GM19099 (cell line): ENCODE measurements at regions not wholly inside any gene's neighbourhood (a gene's known extent, or its start where the extent isn't known, plus 50 kb on each side); places are given as distances from the start of the nearest gene placed in this dataset.

Experiments used
- POLR2A ChIP-seq: IDR thresholded peaks from 3 replicates; pipeline ENCODE4 v1.6.1; 2011; ENCODE audit warnings: low read depth; ENCODE audit not compliant: insufficient read length; ENCODE audit errors: extremely low read depth

DNA sequence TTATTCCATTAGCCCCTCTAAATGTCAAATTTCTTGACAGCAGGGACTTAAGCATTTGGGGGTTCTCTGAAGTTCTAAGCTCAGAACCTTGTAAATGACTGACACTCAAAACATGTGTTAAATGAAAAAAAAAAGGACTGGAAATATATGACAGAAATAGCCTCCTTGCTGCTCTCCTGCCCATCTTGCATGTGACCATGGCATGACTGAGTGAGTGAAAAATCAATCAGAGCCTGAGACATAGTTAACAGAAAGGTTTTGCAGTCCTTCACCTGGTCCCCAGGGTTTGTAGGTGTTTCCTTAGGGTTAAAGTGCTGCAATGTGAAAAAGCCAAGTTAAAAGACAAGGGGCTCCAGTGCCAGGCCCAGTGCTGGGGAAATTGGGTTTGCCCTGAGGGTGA, 168.1 kb downstream of the ZBTB18 start:
- TF ChIP-seq POLR2A = no peak

- no peak for TF ChIP-seq POLR2A
Observed at GRCh38 chr1:244219802-244220201, 168.7 kb downstream of the ZBTB18 start.

DNA sequence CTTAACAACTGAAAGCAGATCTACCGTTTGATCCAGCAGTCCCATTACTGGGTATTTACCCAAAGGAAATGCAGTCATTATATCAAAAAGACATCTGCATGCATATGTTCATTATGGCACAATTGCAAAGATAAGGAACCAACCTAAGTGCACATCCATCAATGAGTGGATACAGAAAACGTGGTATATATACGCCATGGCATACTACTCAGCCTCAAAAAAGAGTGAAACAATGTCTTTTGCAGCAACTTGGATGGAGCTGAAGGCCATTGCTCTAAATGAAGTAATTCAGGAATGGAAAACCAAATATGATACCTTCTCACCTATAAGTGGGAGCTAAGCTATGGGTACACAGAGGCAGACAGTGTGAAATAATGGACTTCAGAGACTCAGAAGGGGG, 169.3 kb downstream of the ZBTB18 start:
- TF ChIP-seq POLR2A = no peak

DNA sequence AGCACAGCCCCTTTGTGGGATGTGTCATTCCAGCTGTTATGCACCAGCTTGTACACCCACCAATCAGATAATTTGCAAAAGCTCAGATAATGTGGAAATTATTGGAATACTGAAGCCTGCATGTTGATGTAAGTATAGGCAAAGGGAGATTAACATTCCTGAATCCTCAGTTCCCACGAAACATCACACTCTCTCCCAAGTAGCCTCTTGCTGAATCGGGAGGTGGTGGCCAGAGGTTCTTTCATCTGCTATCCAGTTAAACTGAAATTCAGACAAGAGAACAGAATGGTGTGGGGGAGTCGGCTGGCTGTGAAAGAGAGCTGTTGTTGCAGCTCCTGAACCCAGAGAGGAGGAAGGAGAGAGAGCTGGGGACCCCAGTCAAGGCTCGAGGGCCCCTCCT, 170.9 kb downstream of the ZBTB18 start:
- TF ChIP-seq POLR2A = no peak

DNA sequence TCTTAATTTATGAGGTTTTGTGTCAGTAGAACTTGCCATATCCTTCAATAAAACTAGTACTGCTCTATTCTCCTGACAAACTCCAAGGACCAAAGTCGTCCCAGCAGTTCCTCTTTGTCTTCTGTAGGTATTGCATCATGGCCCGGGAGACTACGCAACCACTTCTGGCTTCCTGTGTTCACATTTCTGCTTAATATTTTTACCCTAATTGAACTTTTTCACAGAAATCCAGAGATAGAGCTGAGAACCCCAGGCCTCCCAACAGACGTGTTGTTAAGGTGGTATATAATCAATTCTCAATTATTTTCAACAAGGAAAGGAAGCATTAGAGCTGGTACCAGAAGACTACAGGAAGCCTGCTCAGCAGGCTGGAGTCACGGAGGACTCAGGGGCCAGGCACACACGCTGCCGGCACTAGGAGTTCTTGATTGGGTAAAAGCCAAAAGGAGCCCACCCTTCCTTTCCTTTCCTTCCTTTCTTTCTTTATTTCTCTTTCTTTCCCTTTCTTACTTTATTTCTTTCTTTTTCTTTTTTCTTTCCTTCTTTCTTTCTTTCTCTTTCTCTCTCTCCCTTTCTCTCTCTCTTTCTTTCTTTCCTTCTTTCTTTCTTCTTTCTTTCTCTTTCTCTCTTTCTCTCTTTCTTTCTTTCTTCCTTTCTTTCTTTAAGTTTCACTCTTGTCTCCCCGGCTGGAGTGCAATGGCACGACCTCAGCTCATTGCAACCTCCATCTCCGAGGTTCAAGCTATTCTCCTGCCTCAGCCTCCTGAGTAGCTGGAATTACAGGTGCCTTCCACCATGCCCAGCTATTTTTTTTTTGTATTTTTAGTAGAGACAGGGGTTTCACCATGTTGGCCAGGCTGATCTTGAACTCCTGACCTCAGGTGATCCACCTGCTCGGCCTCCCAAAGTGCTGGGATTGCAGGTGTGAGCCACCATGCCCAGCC, 173.7 kb downstream of the ZBTB18 start:
- TF ChIP-seq POLR2A = no peak

DNA sequence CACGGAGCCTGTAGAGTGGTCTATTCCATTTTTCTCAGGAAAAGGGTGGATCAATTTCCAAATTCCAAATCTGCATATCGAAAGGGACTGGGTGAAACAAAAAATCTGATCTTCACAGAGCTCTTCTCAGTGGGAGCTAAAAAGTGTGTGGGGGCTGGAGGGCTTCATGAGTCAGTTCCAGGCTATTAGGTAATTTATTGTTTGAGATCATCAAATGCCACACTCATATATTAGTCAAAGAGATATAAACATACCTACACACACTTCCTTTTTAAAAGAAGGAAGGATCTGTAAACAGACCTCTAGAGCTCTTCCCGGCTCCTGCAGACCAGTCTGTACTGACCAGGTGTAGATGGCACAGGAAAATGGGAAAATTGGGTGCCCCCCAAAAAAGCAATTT, 175.4 kb downstream of the ZBTB18 start:
- TF ChIP-seq POLR2A = no peak

DNA sequence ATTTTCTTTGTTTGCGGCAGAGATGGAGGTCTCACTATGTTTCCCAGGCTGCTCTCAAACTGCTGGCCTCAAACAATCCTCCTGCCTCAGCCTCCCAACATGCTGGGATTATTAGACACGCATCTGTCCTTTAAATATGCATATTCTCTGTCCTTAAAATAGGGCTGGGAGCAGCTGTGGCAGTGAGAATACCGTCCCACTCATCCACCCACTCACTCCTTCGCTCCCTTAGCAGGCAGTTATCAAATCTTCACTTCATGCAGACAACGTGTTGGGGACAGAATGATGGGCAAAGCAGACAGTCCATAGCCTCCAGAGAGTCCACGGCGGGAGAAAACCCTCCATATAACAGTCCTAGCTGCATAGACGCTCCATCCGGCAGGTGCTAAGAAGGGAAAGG, 179.4 kb downstream of the ZBTB18 start:
- TF ChIP-seq POLR2A = no peak

GRCh38 chr1:244231193-244231571, 180.1 kb downstream of the ZBTB18 start:
- TF ChIP-seq POLR2A = no peak

DNA sequence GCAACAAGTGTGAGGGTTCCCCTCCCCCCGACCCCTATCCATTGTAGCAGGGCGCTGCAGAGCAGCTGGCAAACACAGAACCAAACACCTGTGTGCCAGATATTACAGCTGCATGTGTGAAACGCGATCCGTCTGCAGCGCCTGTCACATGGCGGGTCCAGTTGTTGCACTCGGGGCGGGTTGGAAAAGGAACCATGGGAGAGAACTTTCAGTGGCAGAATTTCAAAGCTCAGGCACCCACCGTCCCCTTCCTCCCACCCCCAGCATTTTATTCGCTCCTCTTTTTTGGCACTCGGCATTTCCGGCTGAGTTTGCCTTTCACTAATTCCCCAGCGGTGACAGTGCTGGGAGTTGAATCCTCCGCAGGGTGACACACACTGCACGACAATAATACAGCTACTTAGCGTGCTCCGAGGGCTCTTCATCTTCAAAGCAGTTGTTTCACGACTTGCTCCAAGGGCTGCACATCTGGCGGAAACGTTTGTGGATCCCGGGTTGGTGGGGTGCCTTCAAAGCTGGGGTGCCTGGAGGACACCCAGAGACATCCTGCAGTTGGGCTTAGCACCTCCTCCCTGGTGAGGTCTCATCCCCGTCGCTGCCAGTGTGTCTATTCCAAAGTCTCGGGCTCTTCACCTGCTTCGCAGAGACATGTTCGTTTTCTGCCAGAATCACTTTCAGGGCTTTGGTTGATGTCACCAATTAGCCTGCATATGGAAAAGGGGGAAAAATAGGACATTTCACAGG, 180.7 kb downstream of the ZBTB18 start:
- TF ChIP-seq POLR2A = no peak

DNA sequence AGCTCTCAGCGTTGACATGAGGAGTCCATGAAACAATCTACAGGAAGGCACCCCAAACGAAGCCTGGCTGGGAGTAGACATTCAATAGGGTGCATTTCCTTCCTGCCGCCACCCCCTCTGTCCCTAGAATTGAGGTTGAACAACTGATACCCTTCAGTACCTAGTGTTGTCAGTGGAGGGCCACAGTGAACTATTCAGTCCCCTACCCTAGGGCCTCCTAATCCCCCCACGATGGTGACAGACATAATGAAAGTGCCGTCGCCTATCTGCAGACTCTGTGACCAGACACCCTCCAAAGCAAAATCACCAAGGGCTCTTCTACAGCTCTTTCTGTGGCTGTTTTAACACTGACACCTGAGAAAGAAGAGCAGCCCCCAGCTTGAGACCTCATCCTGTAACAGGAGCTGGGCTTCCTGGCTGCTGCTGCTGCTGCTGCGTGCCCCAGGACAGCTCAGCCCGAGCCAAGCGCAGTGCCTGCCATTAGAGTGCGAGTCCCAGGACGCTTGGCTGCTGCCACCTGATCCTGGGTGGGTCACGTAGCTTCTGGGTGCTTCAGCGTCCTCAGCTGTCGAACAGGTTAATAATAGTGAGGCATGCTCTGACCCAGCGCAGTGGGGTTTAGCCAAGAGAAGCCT, 183.0 kb downstream of the ZBTB18 start:
- TF ChIP-seq POLR2A = no peak

DNA sequence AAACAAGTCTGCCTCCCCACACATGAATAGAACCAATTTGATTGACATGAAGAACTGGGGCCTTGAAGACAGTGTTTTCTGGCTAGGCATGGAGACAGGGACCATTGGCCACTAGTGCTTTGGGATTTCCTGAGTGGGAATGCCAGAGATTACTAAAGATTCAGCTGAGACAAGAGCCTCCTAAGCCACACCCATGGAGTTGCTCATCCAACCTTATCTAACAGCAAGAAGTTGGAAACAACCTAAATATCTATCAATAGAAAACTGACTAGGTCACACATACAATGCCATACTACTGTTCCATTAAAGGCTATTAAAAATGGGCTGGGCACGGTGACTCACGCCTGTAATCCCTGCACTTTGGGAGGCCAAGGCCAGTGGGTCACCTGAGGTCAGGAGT, 184.1 kb downstream of the ZBTB18 start:
- no peak for TF ChIP-seq POLR2A

- no peak for TF ChIP-seq POLR2A
Observed at GRCh38 chr1:244236101-244236500, 185.0 kb downstream of the ZBTB18 start.

GRCh38 chr1:244236721-244237120, 185.6 kb downstream of the ZBTB18 start:
- TF ChIP-seq POLR2A = no peak

DNA sequence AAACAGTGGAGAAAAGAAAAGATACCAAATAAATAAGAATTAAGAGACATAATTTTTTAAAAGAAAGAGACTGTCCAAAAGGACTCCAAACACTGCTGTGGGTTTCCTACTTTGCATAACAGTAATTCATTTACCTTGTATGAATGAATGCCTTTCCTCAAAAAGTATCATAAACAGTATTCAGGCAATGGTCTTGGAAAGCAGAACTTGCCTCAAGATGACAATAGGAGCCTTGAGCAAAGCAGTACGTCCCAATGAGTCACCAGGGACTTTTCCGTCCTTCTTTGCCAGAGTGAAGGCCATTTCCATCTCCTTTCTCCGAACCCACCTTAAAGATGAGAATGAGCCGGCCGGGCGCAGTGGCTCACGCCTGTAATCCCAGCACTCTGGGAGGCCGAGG, 186.4 kb downstream of the ZBTB18 start:
- TF ChIP-seq POLR2A = no peak

DNA sequence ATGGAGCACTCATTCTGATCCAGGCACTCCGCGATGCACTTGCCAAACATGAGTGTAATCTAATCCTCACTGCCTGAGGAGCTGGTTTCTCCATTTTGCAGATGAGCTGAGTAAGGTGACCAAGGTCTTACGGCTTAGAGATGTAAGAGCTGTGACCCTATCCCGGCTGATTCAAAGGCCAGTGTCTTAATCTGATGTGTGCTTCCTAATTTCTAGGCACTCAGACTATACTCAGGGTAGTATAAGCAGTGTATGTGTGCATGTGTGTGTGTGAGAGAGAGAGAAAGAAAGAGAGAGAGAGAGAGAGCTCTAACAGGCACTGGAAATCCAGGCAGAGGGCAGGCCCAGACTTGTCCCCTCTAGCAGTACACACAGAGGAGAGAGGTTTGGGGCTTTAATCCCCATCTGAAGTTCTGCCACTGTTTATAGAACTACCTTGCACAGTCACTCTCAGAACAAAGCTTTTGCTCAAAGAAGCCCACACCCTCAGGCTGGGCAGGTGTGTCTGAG, 188.2 kb downstream of the ZBTB18 start:
- TF ChIP-seq POLR2A = no peak

DNA sequence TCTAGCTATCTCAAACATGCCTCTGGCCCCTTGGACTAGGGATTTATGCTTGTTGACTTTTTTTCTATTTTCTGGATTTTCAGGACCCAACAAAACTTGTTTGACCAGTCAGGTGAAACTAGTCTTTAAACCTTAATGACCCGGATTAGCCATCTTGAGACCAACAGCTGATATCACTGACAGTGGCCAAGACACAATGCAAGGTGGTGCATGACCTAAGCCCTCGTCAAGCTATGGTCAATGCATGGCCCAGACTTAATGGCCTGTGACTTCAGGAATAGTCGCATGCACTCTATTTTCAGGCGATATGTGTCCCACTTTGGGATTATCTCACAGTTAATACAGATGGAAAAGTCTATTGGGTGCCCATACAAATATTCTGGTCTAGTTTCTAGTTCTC, 190.4 kb downstream of the ZBTB18 start:
- no peak for TF ChIP-seq POLR2A

DNA sequence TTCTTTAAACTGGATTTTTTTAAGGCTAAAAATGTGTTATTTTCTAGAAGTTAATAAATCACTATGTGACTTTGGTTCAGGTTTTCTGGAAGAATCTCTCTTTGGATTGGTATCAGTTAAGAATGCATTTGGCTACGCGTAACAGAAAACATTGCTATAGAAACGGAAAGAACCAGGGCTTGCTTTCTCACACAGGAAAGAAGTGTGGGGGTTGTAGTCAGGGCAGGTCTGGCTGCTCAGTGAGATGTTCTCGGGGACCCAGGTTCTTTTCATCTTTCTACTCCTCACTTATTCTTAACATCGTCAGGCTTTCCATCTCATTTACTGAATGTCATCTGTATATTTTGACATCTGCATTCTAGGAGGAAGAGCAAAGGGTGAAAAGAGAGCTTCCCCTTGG, 191.4 kb downstream of the ZBTB18 start:
- no peak for TF ChIP-seq POLR2A
